HepG2 (cell line): ENCODE measurements at regions not wholly inside any gene's neighbourhood (a gene's known extent, or its start where the extent isn't known, plus 50 kb on each side); places are given as distances from the start of the nearest gene placed in this dataset.

ENCODE experiments used
- ATAC-seq: fragments of 200-7000 bp; cut with Tn5 transposase; 3 replicates; pipeline ENCODE4 v1.9.1; 2020; ENCODE audit warnings: mild to moderate bottlenecking, moderate library complexity
- BruUV-seq: library from RNA; stranded (reverse); fragments of 400-500 nt; replicated peaks from 2 replicates; lab custom pipeline; 2021; lab: Mats Ljungman, UMichigan
- CTCF ChIA-PET: fragments of 300-600 bp; formaldehyde crosslinking; extraction: SDS; loops from one replicate; lab custom pipeline; 2021; ENCODE audit warnings: low total read pairs, inconsistent platforms, low intra/inter-chr PET ratio; lab: Yijun Ruan, JAX
- POLR2A ChIA-PET: fragments of 350-600 bp; sonication (Branson Sonifier 250); formaldehyde crosslinking; loops from one replicate; lab custom pipeline; 2020; ENCODE audit warnings: antibody characterized with exemption, inconsistent platforms; lab: Yijun Ruan, JAX
- DNase-seq: peaks from one replicate; pipeline ENCODE4 v3.0.0-alpha.2; 2015; ENCODE audit warnings: low spot score
- FAIRE-seq: peaks from 3 replicates; lab custom pipeline; 2011; peaks lifted over from hg19 to GRCh38; lab: Jason Lieb, UNC
- H2AFZ ChIP-seq: one replicate; pipeline ENCODE4 v1.6.1; 2011; ENCODE audit warnings: low read length, inconsistent platforms
- H3K27ac ChIP-seq: fragments of 300-600 bp; 3 replicates; pipeline ENCODE4 v1.8.0; 2011; ENCODE audit warnings: mixed run types, mild to moderate bottlenecking, mixed read lengths, low read length, inconsistent platforms; ENCODE audit not compliant: insufficient read depth; ENCODE audit errors: extremely low read length
- H3K27me3 ChIP-seq, 2 experiments: fragments of 200-600 bp in 1 of 2; 2 replicates in 1 of 2; 3 replicates in 1 of 2; pipeline versions ENCODE4 v1.6.0 to v1.8.0; 2011; ENCODE audit warnings: low read length in 2 of 2, mild to moderate bottlenecking in 2 of 2, moderate library complexity in 2 of 2, inconsistent platforms in 1 of 2; ENCODE audit not compliant: insufficient read depth in 2 of 2, control insufficient read depth in 1 of 2
- H3K36me3 ChIP-seq, 2 experiments: fragments of 200-600 bp in 1 of 2; replicated peaks in 1 of 2; 2 replicates in 1 of 2; 3 replicates in 1 of 2; pipeline versions ENCODE4 v1.5.1 to v1.8.0; 2011; ENCODE audit warnings: low read length in 2 of 2, inconsistent platforms in 1 of 2; ENCODE audit not compliant: insufficient read depth in 2 of 2, control insufficient read depth in 1 of 2
- H3K4me1 ChIP-seq: 2 replicates; pipeline ENCODE4 v1.5.1; 2012; ENCODE audit warnings: low read length, inconsistent platforms; ENCODE audit not compliant: insufficient read depth
- H3K4me2 ChIP-seq: 2 replicates; pipeline ENCODE4 v1.6.0; 2011; ENCODE audit warnings: low read depth, low read length, inconsistent platforms
- H3K4me3 ChIP-seq, 3 experiments: fragments of 200-600 bp in 1 of 3; sonication (generic), shearing (Covaris generic) in 1 of 3; replicated peaks in 1 of 3; 2 replicates each; pipeline ENCODE4 v1.5.1; 2011 to 2016; ENCODE audit warnings: low read length in 3 of 3, inconsistent platforms in 2 of 3, low read depth in 2 of 3, mild to moderate bottlenecking in 2 of 3, control low read depth in 1 of 3, mixed read lengths in 1 of 3; ENCODE audit not compliant: insufficient read depth in 1 of 3
- H3K79me2 ChIP-seq: one replicate; pipeline ENCODE4 v1.6.1; 2011; ENCODE audit warnings: low read length, inconsistent platforms; ENCODE audit not compliant: insufficient read depth
- H3K9ac ChIP-seq: 2 replicates; pipeline ENCODE4 v1.6.0; 2011; ENCODE audit warnings: mild to moderate bottlenecking, low read depth, low read length, inconsistent platforms; ENCODE audit not compliant: insufficient read depth
- H3K9me3 ChIP-seq: 2 replicates; pipeline ENCODE4 v1.5.1; 2012; ENCODE audit warnings: mild to moderate bottlenecking, low read length
- H4K20me1 ChIP-seq: 2 replicates; pipeline ENCODE4 v1.6.0; 2011; ENCODE audit warnings: inconsistent platforms, mild to moderate bottlenecking, low read length, moderate library complexity; ENCODE audit not compliant: insufficient read depth
- MAFF ChIP-seq: IDR thresholded peaks from 2 replicates; pipeline ENCODE4 v1.6.1; 2011; ENCODE audit warnings: low read depth, low read length, improper control_type of control experiment
- MAFK ChIP-seq, 2 experiments: IDR thresholded peaks in 1 of 2; conservative IDR thresholded peaks in 1 of 2; 2 replicates each; pipeline ENCODE4 v1.6.1; 2011; ENCODE audit warnings: improper control_type of control experiment in 2 of 2, low read length in 2 of 2
- NFE2L2 ChIP-seq: fragments of 150-350 bp; IDR thresholded peaks from 2 replicates; pipeline ENCODE4 v1.6.1; 2014; ENCODE audit warnings: low read length
- ZFP36L1 ChIP-seq: sonication (generic); formaldehyde crosslinking; IDR thresholded peaks from 2 replicates; pipeline ENCODE4 v1.8.0; 2022; ENCODE audit warnings: mild to moderate bottlenecking, missing genetic modification reagents, moderate library complexity
- ZNF839 ChIP-seq: sonication (generic); formaldehyde crosslinking; IDR thresholded peaks from 2 replicates; pipeline ENCODE4 v1.4.0; 2020; ENCODE audit warnings: missing genetic modification reagents, mild to moderate bottlenecking, borderline replicate concordance
- WGBS: methylation state at CpG from one replicate; pipeline ENCODE4 v1.1.6; 2017; ENCODE audit warnings: low lambda C conversion rate; 5-methylcytosine and 5-hydroxymethylcytosine counted together
- in situ Hi-C: cut with HindIII; loops from 2 replicates; pipeline ENCODE4 v1.10.0; 2017; ENCODE audit warnings: low pct_unique_long_range_greater_than_20kb; ENCODE audit not compliant: extremely low pct_ligation_motif_present
- intact Hi-C: fragments of 100-400 bp; cut with micrococcal nuclease; formaldehyde crosslinking; loops from one replicate; pipeline ENCODE4 v1.10.0; 2022; ENCODE audit not compliant: unreplicated experiment
- TF ChIP-seq, protein P1 (sequence below): sonication (generic); formaldehyde crosslinking; IDR thresholded peaks from 2 replicates; pipeline ENCODE4 v1.8.0; 2022; ENCODE audit warnings: mild to moderate bottlenecking, missing genetic modification reagents, moderate library complexity

DNA sequence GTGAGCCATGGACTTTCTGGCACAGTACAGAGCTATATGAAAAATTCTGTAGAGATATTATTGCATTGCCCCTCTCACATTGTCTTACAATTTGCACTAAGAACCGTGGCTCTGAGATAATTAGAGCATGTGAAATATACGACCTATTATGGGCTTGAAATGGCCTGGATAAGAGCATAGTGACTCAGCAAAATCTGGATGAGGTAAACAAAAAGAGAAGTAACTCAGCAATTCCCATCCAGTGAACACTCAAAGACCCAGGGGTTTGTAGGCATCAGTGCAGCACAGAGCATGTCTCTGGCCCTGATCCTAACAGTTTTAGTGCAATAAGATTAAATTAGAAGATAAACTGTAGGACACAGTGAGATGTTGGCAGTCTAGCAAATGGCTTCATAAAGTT is 317.2 kb upstream of the MYOCD start:
- Histone ChIP-seq H3K9me3 (no peaks in the 10 kb centered on the region), H3K4me2 (no peak overlapping the region), H3K27me3 (no peaks in the 10 kb centered on the region), H4K20me1 (no peaks in the 10 kb centered on the region), H3K4me3 (no peak overlapping the region), H3K9ac (no peak overlapping the region), H3K79me2 (no peaks in the 10 kb centered on the region), H3K36me3 (no peaks in the 10 kb centered on the region), H3K4me1 (no peaks in the 10 kb centered on the region), H2AFZ (no peak overlapping the region), H3K27ac (no peak overlapping the region)
- no TSS peak for BruUV-seq
- TF ChIP-seq MAFF: peak; percentile 51
- peak; percentile 86 for TF ChIP-seq NFE2L2
- TF ChIP-seq ZNF839 (CRISPR knock-in tag): no peak
- peak; percentile 65 to 69 for TF ChIP-seq MAFK (conservative IDR thresholded peaks at IDR 0.05 in 1 of 2, IDR thresholded peaks at IDR 0.05 in 1 of 2; ENCODE audit: low read length in 2 of 2)
- no peak for TF ChIP-seq ZFP36L1 (CRISPR knock-in tag)
- WGBS: 0% methylated on average over 2 of the region's 2 CpGs
- DNase-seq: no peak
- ATAC-seq: no peak
- CTCF ChIA-PET: no interaction called here
- FAIRE-seq: no peak
- intact Hi-C loops: no loop called here
- in situ Hi-C loops: no loop called here
- POLR2A ChIA-PET: no interaction called here

DNA sequence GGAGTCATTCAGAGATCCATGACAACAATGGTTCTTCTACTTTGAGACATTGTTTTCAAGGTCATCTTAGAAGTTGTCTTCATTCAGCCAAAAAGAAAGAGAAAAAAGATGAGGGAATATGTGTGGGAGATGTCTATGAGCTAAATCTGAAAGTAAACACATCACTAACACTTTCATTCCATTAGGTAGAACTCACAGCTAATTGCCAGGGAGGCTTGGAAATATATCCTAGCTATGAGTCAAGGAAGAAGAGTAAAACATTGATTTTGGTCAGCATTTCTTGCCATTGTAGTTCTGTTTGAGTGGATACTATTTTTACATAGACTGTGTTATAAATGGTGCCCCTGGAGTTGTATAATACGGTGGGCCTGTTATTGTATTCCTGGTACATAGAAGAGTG is 316.4 kb upstream of the MYOCD start:
- no peaks in the 10 kb centered on the region for H3K79me2 ChIP-seq
- in situ Hi-C loops (no loop called here), intact Hi-C loops (no loop called here)
- no TSS peak for BruUV-seq
- no peaks in the 10 kb centered on the region for H4K20me1 ChIP-seq
- no peak for FAIRE-seq
- no peak overlapping the region for H3K27ac ChIP-seq
- H3K9ac ChIP-seq: no peak overlapping the region
- H3K4me2 ChIP-seq: no peak overlapping the region
- ChIA-PET CTCF (no interaction called here), POLR2A (no interaction called here)
- no peak for DNase-seq
- no peaks in the 10 kb centered on the region for H3K27me3 ChIP-seq
- TF ChIP-seq, protein P1, sequence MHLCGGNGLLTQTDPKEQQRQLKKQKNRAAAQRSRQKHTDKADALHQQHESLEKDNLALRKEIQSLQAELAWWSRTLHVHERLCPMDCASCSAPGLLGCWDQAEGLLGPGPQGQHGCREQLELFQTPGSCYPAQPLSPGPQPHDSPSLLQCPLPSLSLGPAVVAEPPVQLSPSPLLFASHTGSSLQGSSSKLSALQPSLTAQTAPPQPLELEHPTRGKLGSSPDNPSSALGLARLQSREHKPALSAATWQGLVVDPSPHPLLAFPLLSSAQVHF: no peak
- H2AFZ ChIP-seq: no peak overlapping the region
- WGBS: 0% methylated on average over 1 of the region's 1 CpG
- no peaks in the 10 kb centered on the region for H3K9me3 ChIP-seq
- no peaks in the 10 kb centered on the region for H3K36me3 ChIP-seq
- no peak for ATAC-seq
- no peaks in the 10 kb centered on the region for H3K4me1 ChIP-seq
- no peak overlapping the region for H3K4me3 ChIP-seq
